BLaER1 (cell line): ENCODE measurements at regions not wholly inside any gene's neighbourhood (a gene's known extent, or its start where the extent isn't known, plus 50 kb on each side); places are given as distances from the start of the nearest gene placed in this dataset.

Source experiments
- H3K27ac ChIP-seq: shearing (Covaris generic); formaldehyde crosslinking; 2 replicates; pipeline ENCODE4 v1.8.1; 2022
- H3K27me3 ChIP-seq: shearing (Covaris generic); formaldehyde crosslinking; 2 replicates; pipeline ENCODE4 v1.8.1; 2022
- H3K36me3 ChIP-seq: shearing (Covaris generic); formaldehyde crosslinking; 2 replicates; pipeline ENCODE4 v1.8.1; 2022
- H3K4me1 ChIP-seq: shearing (Covaris generic); formaldehyde crosslinking; 2 replicates; pipeline ENCODE4 v1.8.1; 2022
- H3K4me2 ChIP-seq: shearing (Covaris generic); formaldehyde crosslinking; 2 replicates; pipeline ENCODE4 v1.8.1; 2022
- H3K4me3 ChIP-seq: shearing (Covaris generic); formaldehyde crosslinking; 2 replicates; pipeline ENCODE4 v1.8.1; 2022
- H3K9ac ChIP-seq: shearing (Covaris generic); formaldehyde crosslinking; 2 replicates; pipeline ENCODE4 v1.8.1; 2022
- H3K9me3 ChIP-seq: shearing (Covaris generic); formaldehyde crosslinking; 2 replicates; pipeline ENCODE4 v1.8.1; 2022
- H4K20me1 ChIP-seq: shearing (Covaris generic); formaldehyde crosslinking; 2 replicates; pipeline ENCODE4 v1.8.1; 2022
- Cebpa-rat ChIP-seq: shearing (Covaris generic); IDR thresholded peaks from 2 replicates; pipeline ENCODE4 v1.8.1; 2022

- Histone ChIP-seq H3K9me3 (peaks cover 11% of the 10 kb centered on the region; the same call in 1 of the 2 replicates), H3K4me3 (no peak overlapping the region), H3K36me3 (no peaks in the 10 kb centered on the region), H3K27me3 (no peaks in the 10 kb centered on the region), H3K4me1 (no peaks in the 10 kb centered on the region), H3K9ac (no peak overlapping the region), H4K20me1 (no peaks in the 10 kb centered on the region), H3K4me2 (no peak overlapping the region), H3K27ac (no peak overlapping the region)
- no peak for TF ChIP-seq Cebpa-rat
Measured at GRCh38 chr1:199644912-199645311, 382.6 kb upstream of the NR5A2 start.

DNA sequence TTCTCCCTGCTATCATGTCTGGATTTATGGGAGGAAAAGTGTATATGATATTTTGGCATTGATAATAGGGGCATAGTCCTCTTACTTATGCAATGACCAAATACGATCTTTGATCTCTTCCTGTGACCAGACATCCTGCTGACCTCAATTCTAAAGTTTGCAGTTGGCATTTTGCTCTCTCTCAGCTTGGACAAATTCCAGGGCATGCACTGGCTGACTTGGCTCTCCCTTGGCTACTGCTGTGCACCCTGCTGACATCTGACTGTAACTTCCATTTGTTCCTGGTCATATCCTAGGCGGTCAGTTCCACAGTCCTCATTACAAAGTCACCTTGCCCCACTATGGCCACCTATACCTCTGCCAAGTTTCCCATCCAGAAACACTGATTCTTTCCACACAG lies 380.7 kb upstream of the NR5A2 start:
- Histone ChIP-seq H3K27ac (no peak overlapping the region), H3K9ac (no peak overlapping the region), H3K4me1 (no peaks in the 10 kb centered on the region), H3K4me3 (no peak overlapping the region), H4K20me1 (no peaks in the 10 kb centered on the region), H3K4me2 (no peak overlapping the region), H3K36me3 (no peaks in the 10 kb centered on the region), H3K9me3 (peaks cover 11% of the 10 kb centered on the region; the same call in 1 of the 2 replicates), H3K27me3 (no peaks in the 10 kb centered on the region)
- TF ChIP-seq Cebpa-rat, result no peak

DNA sequence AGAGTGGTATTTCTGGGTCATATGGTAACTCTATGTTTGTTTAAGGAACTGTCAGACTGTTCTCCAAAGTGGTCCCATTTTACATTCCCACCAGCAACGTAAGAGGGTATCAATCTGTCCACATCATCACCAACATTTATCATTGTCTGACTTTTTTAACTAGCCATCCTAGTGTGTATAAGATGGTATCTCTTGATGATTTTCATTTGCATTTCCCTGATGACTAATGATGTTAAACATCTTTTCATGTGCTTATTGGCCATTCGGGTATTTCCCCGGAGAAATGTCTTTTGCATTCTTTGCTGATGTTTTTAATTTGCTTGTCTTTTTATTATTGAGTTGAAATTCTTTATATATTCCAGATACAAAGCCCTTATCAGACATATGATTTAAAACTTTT lies 370.1 kb upstream of the NR5A2 start:
- no peaks in the 10 kb centered on the region for H3K9me3 ChIP-seq
- H3K4me3 ChIP-seq, result no peak overlapping the region
- no peaks in the 10 kb centered on the region for H3K36me3 ChIP-seq
- TF ChIP-seq Cebpa-rat, result no peak
- no peak overlapping the region for H3K4me2 ChIP-seq
- H3K27ac ChIP-seq, result no peak overlapping the region
- H3K27me3 ChIP-seq, result no peaks in the 10 kb centered on the region
- H4K20me1 ChIP-seq, result no peaks in the 10 kb centered on the region
- no peak overlapping the region for H3K9ac ChIP-seq
- no peaks in the 10 kb centered on the region for H3K4me1 ChIP-seq

- TF ChIP-seq Cebpa-rat, result no peak
Measured at GRCh38 chr1:199660071-199660470, 367.4 kb upstream of the NR5A2 start.

DNA sequence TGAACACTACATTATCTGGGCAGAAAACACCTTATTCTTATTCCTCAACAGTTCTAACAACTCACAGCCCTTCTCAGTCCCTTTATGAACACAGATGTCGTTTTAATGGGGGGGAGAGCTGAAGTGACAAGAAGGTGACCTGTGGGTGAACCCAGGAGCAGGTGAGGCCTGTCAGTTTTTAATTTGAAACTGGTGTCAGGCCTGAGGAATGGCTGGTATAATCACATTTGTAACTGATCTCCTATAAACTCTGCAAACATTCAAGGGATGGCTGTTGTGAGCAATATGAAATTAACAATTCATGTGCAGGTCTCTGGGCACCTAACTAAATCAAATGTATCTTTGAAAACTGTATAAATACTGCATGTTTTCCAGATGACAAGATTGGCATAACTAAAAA lies 362.1 kb upstream of the NR5A2 start:
- no peak for TF ChIP-seq Cebpa-rat

More at GRCh38 chr1:199660071-199660470, 367.4 kb upstream of the NR5A2 start:
- H3K4me2 ChIP-seq, result no peak overlapping the region
- no peaks in the 10 kb centered on the region for H3K36me3 ChIP-seq
- no peaks in the 10 kb centered on the region for H3K27me3 ChIP-seq
- H3K9me3 ChIP-seq, result no peaks in the 10 kb centered on the region
- H4K20me1 ChIP-seq, result no peaks in the 10 kb centered on the region
- no peaks in the 10 kb centered on the region for H3K4me1 ChIP-seq
- H3K9ac ChIP-seq, result no peak overlapping the region
- no peak overlapping the region for H3K4me3 ChIP-seq
- H3K27ac ChIP-seq, result no peak overlapping the region

DNA sequence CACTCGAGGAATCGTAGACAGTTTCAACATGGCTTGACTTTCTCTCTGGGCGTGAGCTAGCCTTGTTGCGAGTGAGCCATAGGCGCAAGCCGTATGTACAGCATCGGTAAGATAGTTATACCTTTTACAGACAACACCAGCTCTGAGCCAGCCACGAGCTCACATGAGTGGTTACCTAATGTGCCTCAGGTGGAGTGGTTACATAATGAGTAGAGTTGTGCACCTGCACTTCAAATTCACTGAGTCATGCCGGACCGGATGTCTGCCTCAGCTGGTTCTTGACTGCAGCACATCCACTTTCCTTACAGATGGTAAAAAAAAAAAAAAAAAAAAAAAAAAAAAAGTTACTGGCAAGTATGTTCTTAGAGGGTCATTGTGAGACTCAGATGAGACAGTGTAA lies 360.4 kb upstream of the NR5A2 start:
- Histone ChIP-seq H3K27ac (no peak overlapping the region), H3K27me3 (no peaks in the 10 kb centered on the region), H3K9ac (no peak overlapping the region), H4K20me1 (no peaks in the 10 kb centered on the region), H3K4me1 (no peaks in the 10 kb centered on the region), H3K9me3 (no peaks in the 10 kb centered on the region), H3K36me3 (no peaks in the 10 kb centered on the region), H3K4me3 (no peak overlapping the region), H3K4me2 (no peak overlapping the region)
- TF ChIP-seq Cebpa-rat, result no peak

More for the DNA sequence above, 362.1 kb upstream of the NR5A2 start:
- Histone ChIP-seq H3K4me1 (no peaks in the 10 kb centered on the region), H3K27me3 (no peaks in the 10 kb centered on the region), H3K9ac (no peak overlapping the region), H3K9me3 (no peaks in the 10 kb centered on the region), H3K4me2 (no peak overlapping the region), H3K4me3 (no peak overlapping the region), H4K20me1 (no peaks in the 10 kb centered on the region), H3K27ac (no peak overlapping the region), H3K36me3 (no peaks in the 10 kb centered on the region)

DNA sequence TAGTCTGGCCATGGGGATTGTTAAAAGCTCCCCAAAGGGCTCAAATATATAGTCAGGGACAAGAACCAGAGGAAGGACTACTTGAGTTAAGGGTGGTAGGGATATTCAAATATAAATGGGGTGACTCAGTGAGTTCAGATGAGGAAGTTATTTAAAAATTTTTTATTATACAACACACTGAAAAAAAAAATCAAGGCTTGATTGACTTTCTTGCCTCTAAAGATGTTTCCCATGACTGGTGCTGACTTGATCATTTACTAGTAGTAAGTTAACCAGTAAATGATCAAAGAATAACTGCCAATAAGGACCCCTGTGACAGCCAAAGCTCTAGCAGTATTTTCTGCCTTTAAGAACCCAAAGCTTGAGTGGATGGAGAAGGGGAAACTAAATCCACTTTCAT lies 357.6 kb upstream of the NR5A2 start:
- H3K9me3 ChIP-seq, result no peaks in the 10 kb centered on the region
- no peak overlapping the region for H3K9ac ChIP-seq
- no peak overlapping the region for H3K4me2 ChIP-seq
- no peak for TF ChIP-seq Cebpa-rat
- H3K4me3 ChIP-seq, result no peak overlapping the region
- H3K27me3 ChIP-seq, result no peaks in the 10 kb centered on the region
- H4K20me1 ChIP-seq, result no peaks in the 10 kb centered on the region
- no peak overlapping the region for H3K27ac ChIP-seq
- H3K4me1 ChIP-seq, result no peaks in the 10 kb centered on the region
- no peaks in the 10 kb centered on the region for H3K36me3 ChIP-seq

DNA sequence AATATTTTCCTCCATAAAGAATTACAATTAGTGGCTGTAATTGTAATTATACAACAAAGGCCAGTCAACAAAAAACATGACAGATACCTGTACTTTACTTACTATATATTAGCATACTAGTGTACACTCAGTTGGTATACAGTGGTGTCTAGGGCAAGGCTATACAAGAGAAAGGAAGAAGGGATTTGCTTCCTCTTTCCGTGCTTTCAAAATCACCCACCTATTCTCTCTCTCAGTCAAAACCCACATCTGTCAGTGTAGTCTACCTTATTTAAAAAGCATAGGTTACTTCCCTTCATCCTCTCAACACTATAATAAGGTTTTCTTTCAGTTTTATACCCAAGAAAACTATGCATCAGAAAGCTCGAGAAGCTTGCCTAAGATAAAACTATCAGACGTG lies 355.8 kb upstream of the NR5A2 start:
- Histone ChIP-seq H3K4me2 (no peak overlapping the region), H3K36me3 (no peaks in the 10 kb centered on the region), H3K9me3 (no peaks in the 10 kb centered on the region), H3K4me1 (no peaks in the 10 kb centered on the region), H3K27me3 (no peaks in the 10 kb centered on the region), H3K27ac (no peak overlapping the region), H3K9ac (no peak overlapping the region), H4K20me1 (no peaks in the 10 kb centered on the region), H3K4me3 (no peak overlapping the region)
- TF ChIP-seq Cebpa-rat, result no peak

DNA sequence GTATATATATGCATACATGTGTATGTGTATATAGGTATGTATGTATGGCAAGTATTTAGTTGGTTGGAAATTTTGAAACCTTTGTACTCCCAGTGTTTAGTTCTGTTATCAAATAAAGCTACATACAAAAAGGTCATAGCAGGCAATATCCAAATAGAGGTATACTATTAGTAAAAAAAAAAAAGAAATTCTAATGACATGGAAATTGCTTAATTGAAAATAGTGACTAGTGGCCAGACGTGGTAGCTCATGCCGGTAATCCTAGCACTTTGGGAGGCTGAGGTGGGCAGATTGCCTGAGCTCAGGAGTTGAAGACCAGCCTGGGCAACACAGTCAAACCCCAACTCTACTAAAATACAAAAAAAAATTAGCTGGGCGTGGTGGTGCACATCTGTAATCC lies 351.6 kb upstream of the NR5A2 start:
- Histone ChIP-seq H3K36me3 (no peaks in the 10 kb centered on the region), H3K27ac (no peak overlapping the region), H4K20me1 (no peaks in the 10 kb centered on the region), H3K27me3 (no peaks in the 10 kb centered on the region), H3K4me1 (no peaks in the 10 kb centered on the region), H3K4me2 (no peak overlapping the region), H3K4me3 (no peak overlapping the region), H3K9me3 (no peaks in the 10 kb centered on the region), H3K9ac (no peak overlapping the region)
- no peak for TF ChIP-seq Cebpa-rat

DNA sequence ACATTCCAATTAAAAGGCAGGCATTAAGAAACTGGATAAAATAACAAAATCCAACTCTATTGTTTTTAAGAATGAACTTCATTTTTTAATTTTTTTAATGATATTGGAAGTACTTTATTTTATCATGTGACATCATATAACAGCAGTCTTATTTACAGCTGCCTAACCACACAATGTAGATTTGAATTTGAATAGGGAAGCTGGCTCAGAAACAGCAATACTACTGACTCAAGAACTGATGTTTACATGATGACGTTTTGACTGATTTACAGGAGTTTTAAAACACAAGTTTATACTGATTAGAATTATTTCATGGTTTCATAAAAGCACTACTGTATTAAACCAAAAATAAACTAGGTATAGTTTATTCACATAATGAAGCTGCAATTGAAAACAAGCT lies 348.7 kb upstream of the NR5A2 start:
- no peaks in the 10 kb centered on the region for H3K27me3 ChIP-seq
- no peak overlapping the region for H3K4me2 ChIP-seq
- no peak overlapping the region for H3K4me3 ChIP-seq
- H3K9ac ChIP-seq, result no peak overlapping the region
- no peaks in the 10 kb centered on the region for H3K36me3 ChIP-seq
- no peak for TF ChIP-seq Cebpa-rat
- 0 out of 2 replicates have a peak, but pooled peaks cover 4% of the 10 kb centered on the region for H3K4me1 ChIP-seq
- no peaks in the 10 kb centered on the region for H3K9me3 ChIP-seq
- no peaks in the 10 kb centered on the region for H4K20me1 ChIP-seq
- no peak overlapping the region for H3K27ac ChIP-seq

DNA sequence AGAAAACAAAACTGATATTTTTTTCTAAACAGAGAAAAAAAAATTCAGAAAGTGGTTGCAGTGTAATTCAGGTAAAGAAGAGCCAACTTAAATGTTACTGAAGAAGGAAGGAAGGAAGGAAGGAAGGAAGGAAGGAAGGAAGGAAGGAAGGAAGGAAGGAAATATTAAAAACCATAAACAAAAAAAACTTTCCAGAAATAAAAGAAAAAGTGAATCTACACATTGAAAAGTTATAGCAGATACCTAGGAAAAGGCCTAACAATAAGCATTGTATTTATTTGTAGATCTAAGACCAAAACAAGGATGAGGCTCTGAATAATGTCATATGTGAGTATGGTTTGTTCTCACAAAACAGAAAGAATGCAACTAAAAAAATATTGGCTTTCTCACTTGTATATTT lies 345.4 kb upstream of the NR5A2 start:
- Histone ChIP-seq H3K4me1 (0 out of 2 replicates have a peak, but pooled peaks cover 4% of the 10 kb centered on the region), H3K9ac (no peak overlapping the region), H3K4me2 (no peak overlapping the region), H4K20me1 (no peaks in the 10 kb centered on the region), H3K27me3 (no peaks in the 10 kb centered on the region), H3K4me3 (no peak overlapping the region), H3K9me3 (no peaks in the 10 kb centered on the region), H3K27ac (no peak overlapping the region), H3K36me3 (no peaks in the 10 kb centered on the region)
- TF ChIP-seq Cebpa-rat, result no peak
